GM19043 (cell line): ENCODE measurements at regions not wholly inside any gene's neighbourhood (a gene's known extent, or its start where the extent isn't known, plus 50 kb on each side); places are given as distances from the start of the nearest gene placed in this dataset.

Experiments used
- ATAC-seq: cut with Tn5 transposase; IDR thresholded peaks from one replicate; pipeline ENCODE4 v1.9.1; 2021; ENCODE audit warnings: low read depth; ENCODE audit not compliant: unreplicated experiment

- ATAC-seq = no peak
These were observed 120.1 kb upstream of the MAX start for GRCh38 chr14:65222440-65222858.

GRCh38 chr14:65223636-65224035, 121.3 kb upstream of the MAX start:
- ATAC-seq = no peak

- no peak for ATAC-seq
These were observed 122.5 kb upstream of the MAX start for GRCh38 chr14:65224799-65225198.

GRCh38 chr14:65225299-65226159, 123.2 kb upstream of the MAX start:
- ATAC-seq = no peak

GRCh38 chr14:65226824-65227604, 124.7 kb upstream of the MAX start:
- ATAC-seq = no peak

GRCh38 chr14:65228436-65228835, 126.1 kb upstream of the MAX start:
- ATAC-seq = peak; percentile 74

GRCh38 chr14:65228956-65229747, 126.8 kb upstream of the MAX start:
- no peak for ATAC-seq

- ATAC-seq = no peak
These were observed 127.7 kb upstream of the MAX start for GRCh38 chr14:65229748-65230728.

- no peak for ATAC-seq
These were observed 129.1 kb upstream of the MAX start for GRCh38 chr14:65231286-65231980.

- ATAC-seq = no peak
These were observed 132.5 kb upstream of the MAX start for GRCh38 chr14:65234752-65235361.

GRCh38 chr14:65237023-65237814, 134.9 kb upstream of the MAX start:
- ATAC-seq = no peak

GRCh38 chr14:65237941-65238340, 135.6 kb upstream of the MAX start:
- ATAC-seq = no peak

GRCh38 chr14:65238456-65238855, 136.1 kb upstream of the MAX start:
- no peak for ATAC-seq

GRCh38 chr14:65239143-65239937, 137.0 kb upstream of the MAX start:
- ATAC-seq = no peak

GRCh38 chr14:65239938-65240296, 137.6 kb upstream of the MAX start:
- no peak for ATAC-seq

GRCh38 chr14:65241125-65241752, 138.9 kb upstream of the MAX start:
- ATAC-seq = no peak

- ATAC-seq = no peak
These were observed 140.4 kb upstream of the MAX start for GRCh38 chr14:65242732-65243134.
